Kasumi-1 (cell line): ENCODE measurements at regions not wholly inside any gene's neighbourhood (a gene's known extent, or its start where the extent isn't known, plus 50 kb on each side); places are given as distances from the start of the nearest gene placed in this dataset.

Source experiments
- DNase-seq, 2 experiments: peaks; one replicate each; lab custom pipeline; 2025; lab: John Stamatoyannopoulos, UW

- no peak for DNase-seq
Observed at GRCh38 chr12:77777274-77777673, 53.4 kb upstream of the NAV3 start.

- no peak for DNase-seq
Observed at GRCh38 chr12:77774761-77775160, 55.9 kb upstream of the NAV3 start.

GRCh38 chr12:77772676-77773298 lies 57.9 kb upstream of the NAV3 start:
- no peak for DNase-seq

- DNase-seq: no peak
Observed at GRCh38 chr12:77768558-77768957, 62.1 kb upstream of the NAV3 start.

DNA sequence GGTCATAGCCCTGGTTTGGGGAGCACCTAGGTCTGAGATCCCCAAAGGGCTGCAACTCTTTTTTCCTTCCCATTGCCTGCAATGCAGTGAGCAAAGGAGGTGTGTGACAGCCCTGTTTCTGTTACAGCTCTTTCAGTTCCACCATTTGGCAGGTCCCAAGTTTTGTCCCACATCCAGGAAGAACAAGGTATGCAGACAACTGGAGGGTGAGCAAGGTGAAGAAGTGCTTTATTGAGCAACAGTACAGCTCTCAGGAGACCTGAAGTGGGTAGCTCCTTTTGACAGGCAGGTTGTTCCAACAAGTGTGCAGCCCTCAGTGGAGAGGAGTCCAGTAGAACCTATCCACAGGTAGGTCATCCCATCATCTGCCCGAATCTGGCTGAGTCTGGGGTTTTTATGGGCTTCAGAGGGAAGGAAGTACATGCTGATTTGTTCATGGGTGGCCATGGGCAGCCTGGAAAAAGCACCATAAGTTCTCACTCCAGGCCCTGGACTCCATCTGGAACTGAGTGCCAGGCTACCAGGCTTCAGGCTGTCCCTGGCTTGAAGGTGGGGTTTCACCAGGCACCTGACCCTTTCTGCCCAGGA lies 62.8 kb upstream of the NAV3 start:
- DNase-seq: no peak

- DNase-seq: no peak
Observed at GRCh38 chr12:77767335-77767734, 63.4 kb upstream of the NAV3 start.

DNA sequence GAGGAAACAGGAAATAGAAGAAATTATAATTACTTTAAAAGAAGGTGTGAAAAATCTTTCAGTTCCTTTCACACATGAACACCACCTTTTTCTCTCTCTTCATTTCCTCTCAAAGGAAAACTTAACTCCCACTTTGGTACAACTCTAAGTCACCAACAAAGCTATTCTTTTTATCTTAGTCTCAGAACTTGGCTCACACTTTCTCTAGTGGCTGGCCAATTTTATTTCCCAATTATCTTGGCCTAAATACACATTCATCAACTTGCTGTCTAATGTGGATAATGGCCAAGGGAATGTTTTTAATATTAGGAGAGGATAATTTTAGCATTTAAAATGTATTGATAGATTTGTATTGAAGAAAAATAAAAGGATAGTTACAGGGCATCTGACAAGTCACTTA lies 64.5 kb upstream of the NAV3 start:
- no peak for DNase-seq

GRCh38 chr12:77761286-77761685 lies 69.4 kb upstream of the NAV3 start:
- DNase-seq: no peak

DNA sequence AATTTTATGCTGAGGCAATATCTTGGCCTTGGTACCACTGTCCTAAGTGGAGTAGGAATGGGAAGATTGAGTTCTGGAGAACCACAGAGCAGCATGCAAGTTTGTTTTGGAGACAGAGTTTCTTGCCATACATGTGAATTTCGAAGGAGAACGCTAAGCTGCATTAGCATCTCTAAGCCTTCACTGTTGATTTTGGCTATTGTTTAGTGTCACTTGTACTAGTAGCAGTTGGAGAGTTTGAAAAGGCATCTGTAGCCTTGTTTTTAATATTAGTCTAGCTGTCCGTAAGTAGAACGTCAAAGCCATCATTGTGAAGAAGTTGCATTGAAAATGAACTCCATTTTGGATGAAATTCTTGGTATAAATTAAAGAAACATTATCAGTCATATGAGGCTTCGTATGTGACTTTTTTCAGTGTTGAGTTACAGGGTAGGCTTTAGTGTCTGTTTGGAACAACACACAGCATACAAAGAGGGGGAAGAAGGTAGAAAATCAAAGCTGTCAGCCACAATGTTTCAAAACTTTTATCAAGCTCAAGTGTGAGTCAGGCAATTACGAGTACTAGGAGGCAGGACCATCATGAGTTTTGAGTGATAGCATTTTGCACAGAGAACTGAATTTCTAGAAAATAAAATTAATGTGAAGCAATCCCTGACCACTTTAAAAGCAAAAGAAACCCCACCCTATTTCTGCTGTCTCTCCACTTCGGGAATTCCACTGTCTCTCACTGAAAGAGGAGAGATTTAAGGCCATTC lies 70.2 kb upstream of the NAV3 start:
- DNase-seq: no peak

DNA sequence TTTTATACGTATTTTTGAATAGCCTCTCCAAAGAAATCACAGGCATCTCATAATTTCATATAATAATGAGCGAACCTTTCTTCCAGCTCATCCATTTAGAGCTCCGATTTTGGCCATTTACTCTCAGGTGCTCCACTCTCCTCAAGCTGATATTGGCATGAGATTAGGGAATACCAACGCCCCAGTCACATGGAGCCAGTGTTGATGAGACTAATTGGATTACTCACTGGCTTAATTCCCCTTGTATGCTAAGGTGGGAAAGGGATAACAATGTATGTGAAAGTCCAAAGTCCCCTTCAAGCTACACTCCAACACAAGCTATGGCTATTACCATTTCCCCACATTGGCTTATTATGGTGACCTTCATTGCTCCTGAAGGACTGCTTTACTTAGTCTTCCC lies 76.6 kb upstream of the NAV3 start:
- DNase-seq: no peak

DNA sequence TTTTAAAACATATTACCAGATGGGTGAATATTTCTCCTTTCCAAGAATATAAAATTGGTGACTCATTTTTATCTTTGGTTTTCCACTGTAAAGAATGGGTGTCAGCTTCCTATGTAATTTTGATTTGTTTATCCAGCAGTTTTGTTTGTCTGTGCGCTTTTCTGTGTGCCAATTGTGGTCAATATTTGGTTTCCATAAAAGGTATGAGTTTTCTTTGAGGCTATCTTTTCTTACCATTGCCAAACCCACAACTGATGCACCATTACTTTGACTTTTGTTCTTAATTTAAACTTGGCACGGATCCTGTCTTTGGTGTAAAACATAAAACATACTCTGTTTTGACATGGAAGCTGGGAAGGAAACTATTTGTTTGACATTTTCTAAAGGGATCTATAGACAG lies 78.8 kb upstream of the NAV3 start:
- DNase-seq: no peak

- DNase-seq: no peak
Observed at GRCh38 chr12:77746096-77746495, 84.6 kb upstream of the NAV3 start.

DNA sequence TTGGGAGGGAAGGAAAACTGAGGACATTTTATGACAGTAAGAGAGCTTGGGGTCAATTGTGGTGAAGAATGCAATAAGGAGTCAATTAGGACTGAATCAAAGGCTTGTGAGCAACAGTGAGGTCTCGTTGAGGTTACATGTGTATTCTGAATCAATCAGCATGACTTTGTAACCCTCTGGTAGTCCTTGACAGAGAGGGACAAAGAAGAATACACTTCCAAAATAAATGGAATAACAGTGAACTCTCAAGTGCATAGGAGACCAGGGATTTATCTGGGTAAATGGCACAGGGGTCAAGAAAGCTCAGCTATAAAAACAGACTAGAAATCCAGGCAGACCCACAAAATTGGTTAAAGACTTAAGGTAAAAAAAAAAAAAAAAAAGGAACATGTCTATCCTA lies 85.1 kb upstream of the NAV3 start:
- no peak for DNase-seq

DNA sequence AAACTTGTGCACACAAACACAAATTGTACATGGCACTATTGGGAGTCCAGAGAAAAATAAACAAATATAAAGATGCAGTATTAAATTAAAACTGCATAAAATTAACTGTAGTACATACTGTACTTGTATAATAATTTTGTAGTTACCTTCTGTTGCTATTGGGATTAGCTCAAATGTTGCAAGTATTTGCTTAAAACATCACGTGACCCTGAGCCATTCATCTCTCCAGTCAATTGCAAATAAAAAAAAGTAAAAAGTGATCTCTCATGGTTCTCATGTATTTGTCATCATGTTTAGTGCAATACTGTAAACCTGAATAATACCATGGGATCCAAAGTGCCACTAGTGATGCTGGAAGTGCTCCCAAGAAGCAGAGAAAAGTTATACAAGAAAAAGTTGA lies 88.1 kb upstream of the NAV3 start:
- DNase-seq: no peak

GRCh38 chr12:77741974-77742517 lies 88.6 kb upstream of the NAV3 start:
- no peak for DNase-seq

- no peak for DNase-seq
Observed at GRCh38 chr12:77736219-77736965, 94.3 kb upstream of the NAV3 start.

GRCh38 chr12:77734214-77734883 lies 96.3 kb upstream of the NAV3 start:
- no peak for DNase-seq

DNA sequence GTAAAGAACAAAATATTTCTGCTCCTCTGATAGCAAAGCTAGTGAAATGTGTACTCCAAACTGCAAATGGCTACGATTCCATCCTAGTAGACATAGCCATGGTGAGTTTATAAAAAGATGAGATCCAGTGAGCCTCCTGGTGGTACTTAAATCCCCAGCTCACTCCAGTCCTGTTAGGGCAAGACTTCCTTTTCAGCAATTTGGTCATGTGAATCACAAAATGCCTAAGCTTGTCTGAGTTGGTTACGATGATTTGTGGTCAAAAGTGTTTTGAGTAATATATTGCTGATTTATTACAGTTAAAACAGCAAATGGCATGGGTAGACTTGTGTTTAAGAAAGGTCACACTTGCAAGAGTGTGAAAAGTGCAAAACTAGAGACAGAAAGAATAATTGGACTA lies 102.7 kb upstream of the NAV3 start:
- no peak for DNase-seq

DNA sequence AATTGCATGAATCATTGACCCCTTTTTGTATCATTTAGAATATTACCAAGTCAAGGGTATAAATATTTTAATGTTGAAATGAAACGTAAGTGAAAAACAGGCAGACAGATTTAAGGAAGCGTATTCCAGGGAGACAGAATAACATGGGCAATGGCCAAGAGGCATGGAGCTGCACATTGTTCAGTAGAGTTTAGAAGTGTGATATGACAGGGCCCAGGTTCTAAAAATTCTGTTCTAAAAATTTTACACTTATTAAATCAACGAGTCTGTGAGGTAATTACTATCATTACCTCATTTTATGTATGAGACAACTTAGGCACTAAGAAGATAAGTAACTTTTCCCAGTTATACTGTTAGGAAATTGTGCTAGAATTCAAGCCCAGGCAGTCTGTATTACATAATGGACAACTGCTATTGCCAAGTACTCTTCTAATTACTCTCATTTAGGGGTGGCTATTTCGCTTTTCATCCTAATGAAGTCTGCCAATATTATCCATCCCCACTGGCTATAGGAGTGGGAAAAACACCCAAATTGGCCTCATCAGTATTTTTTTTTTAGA lies 103.2 kb upstream of the NAV3 start:
- DNase-seq: no peak

DNA sequence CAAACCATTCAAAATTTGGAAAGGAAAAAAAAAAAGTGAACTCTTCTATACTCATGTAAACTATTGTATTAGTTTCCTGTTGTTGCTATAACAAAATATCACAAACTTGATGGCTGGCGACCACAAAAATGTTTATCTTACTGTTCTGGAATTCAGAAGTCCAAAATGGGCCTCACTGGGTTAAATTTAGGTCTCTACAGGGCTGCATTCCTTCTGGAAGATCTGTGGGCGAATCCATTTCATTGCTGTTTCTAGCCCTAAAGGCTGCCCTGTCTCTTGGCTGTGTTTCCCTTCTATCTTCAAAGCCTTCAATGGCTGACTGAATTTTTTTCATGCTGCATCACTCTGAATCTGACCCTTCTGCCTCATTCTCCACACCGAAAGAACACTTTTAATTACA lies 105.1 kb upstream of the NAV3 start:
- no peak for DNase-seq

DNA sequence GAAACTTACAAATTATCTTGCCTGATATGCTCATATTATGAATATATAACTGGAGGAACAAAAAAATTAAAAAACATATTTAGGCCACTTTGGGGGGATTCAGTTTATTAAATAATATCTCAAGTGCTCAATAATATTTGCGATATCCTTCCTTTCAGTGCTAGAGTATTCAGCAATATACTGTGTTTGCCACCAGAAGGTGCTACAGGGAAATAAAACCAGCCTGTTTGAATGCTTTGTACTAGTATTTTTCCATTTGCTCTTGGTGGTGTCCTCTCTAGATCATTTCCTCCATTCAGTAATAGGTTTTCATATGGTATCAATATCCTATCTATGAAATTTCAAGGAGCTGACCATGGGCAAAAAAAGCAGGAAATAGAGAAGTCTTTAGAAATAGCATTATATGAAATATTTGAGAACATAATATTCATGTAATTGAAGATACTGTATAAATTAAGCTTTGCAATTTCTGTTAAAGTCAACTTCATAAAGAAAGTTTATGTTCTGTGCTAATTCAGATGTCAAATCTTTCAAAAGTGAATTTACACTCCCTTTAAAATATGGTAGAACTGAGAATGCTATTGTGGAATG lies 106.2 kb upstream of the NAV3 start:
- DNase-seq: peak; percentile 63 to 84
